Neural crest cell (in vitro differentiated cells): ENCODE measurements at regions not wholly inside any gene's neighbourhood (a gene's known extent, or its start where the extent isn't known, plus 50 kb on each side); places are given as distances from the start of the nearest gene placed in this dataset.

Experiments
- DNase-seq: peaks from one replicate; pipeline ENCODE4 v3.0.0; 2021; ENCODE audit warnings: low read depth, mixed read lengths, low spot score
- H3K27ac Mint-ChIP-seq: one replicate; pipeline ENCODE4 v1.8.0; 2021; ENCODE audit warnings: mild to moderate bottlenecking, mixed read lengths; ENCODE audit not compliant: unreplicated experiment
- H3K27me3 Mint-ChIP-seq: 2 replicates; pipeline ENCODE4 v1.8.0; 2021; ENCODE audit warnings: low read depth, mild to moderate bottlenecking, mixed read lengths
- H3K36me3 Mint-ChIP-seq: 2 replicates; pipeline ENCODE4 v1.8.0; 2021; ENCODE audit warnings: low read depth, mild to moderate bottlenecking, mixed read lengths
- H3K4me1 Mint-ChIP-seq: 2 replicates; pipeline ENCODE4 v1.8.0; 2021; ENCODE audit warnings: mixed read lengths
- H3K4me3 Mint-ChIP-seq: one replicate; pipeline ENCODE4 v1.8.0; 2021; ENCODE audit warnings: mild to moderate bottlenecking, mixed read lengths
- H3K9me3 Mint-ChIP-seq: 2 replicates; pipeline ENCODE4 v1.8.0; 2021; ENCODE audit warnings: mixed read lengths
- CTCF ChIP-seq: fragments of 200-600 bp; sonication (generic); conservative IDR thresholded peaks from 2 replicates; pipeline ENCODE4 v1.5.0; 2021; ENCODE audit warnings: antibody characterized with exemption, mild to moderate bottlenecking

GRCh38 chr12:13311551-13311950 is 115.0 kb downstream of the EMP1 start:
- no peaks in the 10 kb centered on the region for H3K36me3 Mint-ChIP-seq
- no peaks in the 10 kb centered on the region for H3K9me3 Mint-ChIP-seq
- no peaks in the 10 kb centered on the region for H3K4me1 Mint-ChIP-seq
- H3K4me3 Mint-ChIP-seq = no peak overlapping the region
- H3K27me3 Mint-ChIP-seq = peaks cover 3% of the 10 kb centered on the region
- H3K27ac Mint-ChIP-seq = no peak overlapping the region
- DNase-seq = no peak
- TF ChIP-seq CTCF = no peak

DNA sequence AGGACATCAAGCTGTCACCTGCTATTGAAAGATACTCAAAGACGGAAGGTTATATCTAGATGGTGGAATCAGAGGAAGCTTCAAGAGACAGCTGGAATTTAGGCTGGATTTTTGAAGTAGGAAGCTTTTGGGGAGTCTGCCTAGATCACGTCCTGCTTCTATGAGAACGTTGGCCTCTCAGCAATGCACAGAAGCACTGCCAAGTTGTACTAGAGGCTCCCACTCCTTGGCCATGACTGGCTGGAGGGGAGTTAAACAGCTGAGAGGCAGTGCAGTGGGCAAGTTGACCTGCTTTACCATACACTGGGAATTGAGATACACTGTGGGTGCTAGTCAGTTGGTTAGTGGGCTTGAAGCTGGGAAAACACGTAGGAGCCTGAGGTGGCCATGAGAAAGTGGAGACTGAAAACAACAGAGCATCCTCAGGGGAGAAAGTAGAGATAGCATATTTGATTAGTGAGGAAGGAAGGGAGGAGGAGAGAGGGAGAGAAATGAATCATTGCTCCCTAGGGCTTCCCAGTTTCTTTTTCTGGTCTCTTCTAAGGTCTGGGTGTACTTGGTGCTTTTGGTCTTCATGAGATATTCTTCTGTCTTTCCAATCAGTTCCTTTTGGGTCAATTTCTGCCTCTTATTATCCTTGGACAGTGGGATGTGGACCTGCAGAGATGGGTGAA is 110.8 kb downstream of the EMP1 start:
- Mint-ChIP-seq H3K4me1 (no peaks in the 10 kb centered on the region), H3K27me3 (peaks cover 12% of the 10 kb centered on the region), H3K36me3 (no peaks in the 10 kb centered on the region), H3K4me3 (no peak overlapping the region), H3K27ac (no peak overlapping the region), H3K9me3 (peaks cover 3% of the 10 kb centered on the region)
- TF ChIP-seq CTCF = no peak
- DNase-seq = no peak

DNA sequence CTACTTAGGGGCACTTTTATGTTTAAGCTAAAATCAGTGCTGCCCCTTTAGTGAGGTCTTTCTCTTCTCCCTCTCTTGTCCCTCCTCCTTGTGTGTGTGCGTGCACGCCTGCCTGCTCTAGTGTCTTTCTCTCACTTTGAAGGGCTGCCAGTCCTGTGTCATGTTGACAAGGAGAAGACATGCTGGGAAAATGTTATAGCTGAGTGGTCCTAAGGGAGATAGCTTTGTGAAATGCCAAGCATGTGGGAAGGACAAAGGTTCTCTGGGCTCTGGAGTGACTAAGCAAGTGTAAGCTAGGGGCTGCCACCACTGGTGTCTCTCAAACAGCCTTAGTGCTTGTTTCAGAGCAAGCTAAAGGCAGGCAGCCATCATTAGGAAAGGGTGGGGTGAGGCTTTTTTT is 108.4 kb downstream of the EMP1 start:
- no peak overlapping the region for H3K27ac Mint-ChIP-seq
- no peak for DNase-seq
- H3K27me3 Mint-ChIP-seq = peaks cover 12% of the 10 kb centered on the region
- no peaks in the 10 kb centered on the region for H3K4me1 Mint-ChIP-seq
- H3K9me3 Mint-ChIP-seq = peaks cover 9% of the 10 kb centered on the region
- no peak overlapping the region for H3K4me3 Mint-ChIP-seq
- peaks cover 3% of the 10 kb centered on the region for H3K36me3 Mint-ChIP-seq
- TF ChIP-seq CTCF = no peak

- H3K9me3 Mint-ChIP-seq = peaks cover 12% of the 10 kb centered on the region
- no peak for TF ChIP-seq CTCF
- DNase-seq = no peak
- no peak overlapping the region for H3K27ac Mint-ChIP-seq
- H3K4me3 Mint-ChIP-seq = no peak overlapping the region
- H3K27me3 Mint-ChIP-seq = peaks cover 9% of the 10 kb centered on the region
- no peaks in the 10 kb centered on the region for H3K4me1 Mint-ChIP-seq
- peaks cover 3% of the 10 kb centered on the region for H3K36me3 Mint-ChIP-seq
Measured at GRCh38 chr12:13299457-13299856, 102.9 kb downstream of the EMP1 start.

GRCh38 chr12:13293096-13293495 is 96.6 kb downstream of the EMP1 start:
- Mint-ChIP-seq H3K4me1 (no peaks in the 10 kb centered on the region), H3K9me3 (no peaks in the 10 kb centered on the region), H3K36me3 (no peaks in the 10 kb centered on the region), H3K4me3 (no peak overlapping the region), H3K27me3 (no peaks in the 10 kb centered on the region), H3K27ac (no peak overlapping the region)
- no peak for TF ChIP-seq CTCF
- DNase-seq = no peak
